ENCODE measurements at regions not wholly inside any gene's neighbourhood (a gene's known extent, or its start where the extent isn't known, plus 50 kb on each side); places are given as distances from the start of the nearest gene placed in this dataset.

- no peak for DNase-seq
Measured at GRCh38 chr6:133697666-133698065, 191.2 kb upstream of the TCF21 start.

GRCh38 chr6:133698272-133698671 lies 190.6 kb upstream of the TCF21 start:
- DNase-seq: no peak

- no peak for DNase-seq
Measured at GRCh38 chr6:133699741-133700385, 189.1 kb upstream of the TCF21 start.

- DNase-seq: no peak
Measured at GRCh38 chr6:133701633-133702331, 187.1 kb upstream of the TCF21 start.

- no peak for DNase-seq
Measured at GRCh38 chr6:133704371-133704770, 184.5 kb upstream of the TCF21 start.

GRCh38 chr6:133705066-133705465 lies 183.8 kb upstream of the TCF21 start:
- no peak for DNase-seq

- no peak for DNase-seq
Measured at GRCh38 chr6:133705731-133706130, 183.2 kb upstream of the TCF21 start.

GRCh38 chr6:133707456-133707855 lies 181.5 kb upstream of the TCF21 start:
- DNase-seq: no peak

GRCh38 chr6:133710826-133711225 lies 178.1 kb upstream of the TCF21 start:
- no peak for DNase-seq

- DNase-seq: no peak
Measured at GRCh38 chr6:133715270-133715669, 173.6 kb upstream of the TCF21 start.

- no peak for DNase-seq
Measured at GRCh38 chr6:133724726-133725125, 164.2 kb upstream of the TCF21 start.

- no peak for DNase-seq
Measured at GRCh38 chr6:133726188-133726587, 162.7 kb upstream of the TCF21 start.

GRCh38 chr6:133730881-133731280 lies 158.0 kb upstream of the TCF21 start:
- DNase-seq: no peak

GRCh38 chr6:133740218-133740617 lies 148.7 kb upstream of the TCF21 start:
- no peak for DNase-seq

- DNase-seq: no peak
Measured at GRCh38 chr6:133740816-133741215, 148.1 kb upstream of the TCF21 start.

GRCh38 chr6:133741375-133741861 lies 147.5 kb upstream of the TCF21 start:
- DNase-seq: no peak

- no peak for DNase-seq
Measured at GRCh38 chr6:133743621-133744020, 145.3 kb upstream of the TCF21 start.

- DNase-seq: no peak
Measured at GRCh38 chr6:133746417-133746770, 142.5 kb upstream of the TCF21 start.

- DNase-seq: no peak
Measured at GRCh38 chr6:133748628-133749027, 140.3 kb upstream of the TCF21 start.

GRCh38 chr6:133749427-133749826 lies 139.5 kb upstream of the TCF21 start:
- DNase-seq: no peak

GRCh38 chr6:133752129-133752528 lies 136.8 kb upstream of the TCF21 start:
- DNase-seq: no peak

GRCh38 chr6:133753756-133754155 lies 135.2 kb upstream of the TCF21 start:
- no peak for DNase-seq

GRCh38 chr6:133754298-133754697 lies 134.6 kb upstream of the TCF21 start:
- DNase-seq: no peak

- DNase-seq: no peak
Measured at GRCh38 chr6:133756078-133756695, 132.7 kb upstream of the TCF21 start.

Measured in stimulated activated naive CD4-positive, alpha-beta T cell treated with Interleukin-2 at 50 U/mL for 16 hours (primary cell).